ENCODE measurements at regions not wholly inside any gene's neighbourhood (a gene's known extent, or its start where the extent isn't known, plus 50 kb on each side); places are given as distances from the start of the nearest gene placed in this dataset.

DNA sequence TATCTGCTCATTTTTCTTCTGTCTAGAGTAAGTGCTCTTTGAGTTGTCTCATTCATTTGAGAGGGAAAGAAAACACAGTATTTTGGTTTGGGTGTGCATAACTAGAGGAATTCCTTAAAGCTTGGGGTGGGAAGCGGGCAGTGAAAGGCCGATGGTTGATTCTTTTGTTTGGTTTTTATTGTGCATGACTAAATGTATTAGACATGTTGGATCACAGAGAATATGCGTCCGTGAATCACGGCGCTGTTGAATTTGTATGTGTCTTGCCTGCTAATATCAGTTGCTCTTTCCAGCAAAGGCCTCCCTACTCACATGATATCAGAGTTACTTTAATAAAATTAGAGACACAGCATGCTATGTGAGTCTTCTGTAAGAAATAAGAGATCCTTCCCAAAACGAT is 180.0 kb downstream of the CHD9NB start:
- no peak for DNase-seq

DNA sequence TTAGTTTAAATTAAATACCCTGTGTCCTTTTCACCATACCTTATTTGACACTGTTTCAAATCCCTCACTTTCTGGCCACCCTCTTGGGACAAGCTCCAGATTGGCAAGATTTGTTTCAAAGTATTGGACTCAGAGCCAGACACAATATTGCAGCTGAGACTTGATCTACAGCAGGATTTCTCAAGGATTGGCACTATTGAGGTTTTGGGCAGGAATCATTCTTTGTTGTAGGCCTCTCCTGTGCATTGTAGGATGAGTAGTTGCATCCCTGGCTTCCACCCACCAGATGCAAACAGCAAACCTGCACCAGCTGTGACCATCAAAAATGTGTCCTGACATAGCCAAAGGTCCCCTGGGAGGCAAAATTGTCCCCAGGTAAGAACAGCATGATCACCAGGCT is 181.2 kb downstream of the CHD9NB start:
- DNase-seq, result no peak

DNA sequence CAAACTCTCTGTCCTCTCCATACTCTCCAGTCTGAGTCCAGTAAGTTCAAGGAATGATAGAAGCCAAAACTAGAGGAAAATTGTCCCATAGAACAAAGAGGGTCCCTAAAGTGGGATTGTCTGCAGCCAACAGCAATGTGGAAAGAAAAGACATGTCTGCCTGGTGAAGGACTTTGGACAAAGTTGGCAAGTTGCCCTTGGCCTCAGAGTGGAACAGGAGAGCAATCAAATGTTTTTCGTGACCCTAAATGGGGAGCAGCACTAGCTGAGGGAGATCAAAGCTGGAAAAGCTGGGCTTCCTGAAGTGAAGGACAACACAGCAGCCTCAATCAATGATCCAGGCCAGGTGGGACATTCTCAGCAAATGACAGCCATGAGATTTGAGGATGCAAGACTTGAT is 183.5 kb downstream of the CHD9NB start:
- no peak for DNase-seq

DNA sequence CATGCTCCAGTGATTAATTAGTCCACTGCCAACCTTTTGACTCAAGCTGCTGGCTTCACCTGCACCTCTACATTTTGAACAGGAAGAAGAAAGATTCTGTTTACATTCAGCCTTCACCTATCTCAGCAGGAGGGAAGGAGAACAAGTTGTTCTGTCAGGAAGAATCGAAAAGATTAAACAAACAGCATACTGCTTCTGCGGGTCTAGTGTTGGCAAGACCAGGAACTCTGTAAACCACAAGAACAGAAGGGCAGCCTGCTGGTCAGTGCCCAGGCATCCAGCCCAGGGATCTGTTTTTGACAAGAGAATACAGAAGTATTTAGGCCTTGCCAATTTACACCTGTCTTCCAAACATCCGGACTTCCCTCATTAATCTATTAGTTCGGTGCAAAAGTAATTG is 189.7 kb downstream of the CHD9NB start:
- DNase-seq, result no peak

DNA sequence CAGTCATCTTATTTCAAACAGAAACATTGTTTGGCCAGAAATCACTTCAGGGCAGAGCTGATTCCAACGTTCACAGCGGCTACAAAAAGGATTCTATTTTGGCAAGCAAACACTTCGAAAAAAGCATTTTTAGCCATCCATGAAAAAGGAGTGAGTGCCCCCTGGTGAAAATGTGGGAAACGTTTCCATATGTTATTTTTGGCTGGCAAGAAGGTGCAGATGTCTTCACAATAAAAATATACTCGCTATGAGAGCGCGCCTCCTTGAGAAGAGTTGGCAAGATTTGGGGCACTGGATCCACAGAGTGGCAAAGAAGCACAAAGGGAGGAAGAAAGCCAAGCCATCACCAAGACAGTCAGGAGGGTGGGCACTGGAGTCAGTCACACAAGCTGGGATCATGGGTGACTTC is 191.1 kb downstream of the CHD9NB start:
- no peak for DNase-seq

DNA sequence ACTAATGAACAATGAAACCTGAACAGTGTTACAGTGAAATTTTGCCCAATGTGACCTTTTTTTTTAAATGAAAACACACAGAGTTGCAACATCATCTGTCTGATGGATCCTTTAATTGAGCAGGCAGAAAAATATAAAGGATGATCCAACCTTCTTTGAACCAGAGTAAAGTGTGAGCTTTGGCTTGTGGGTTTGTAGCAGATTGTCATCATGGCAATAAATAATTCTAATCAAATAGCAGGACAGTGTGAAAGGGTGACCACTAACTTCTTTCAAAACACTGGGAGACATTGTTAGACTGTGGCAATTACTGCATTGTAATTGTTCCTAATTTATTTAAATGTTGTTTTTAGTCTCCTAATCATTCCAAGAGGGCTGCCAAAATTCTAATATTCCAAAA is 197.2 kb downstream of the CHD9NB start:
- no peak for DNase-seq

DNA sequence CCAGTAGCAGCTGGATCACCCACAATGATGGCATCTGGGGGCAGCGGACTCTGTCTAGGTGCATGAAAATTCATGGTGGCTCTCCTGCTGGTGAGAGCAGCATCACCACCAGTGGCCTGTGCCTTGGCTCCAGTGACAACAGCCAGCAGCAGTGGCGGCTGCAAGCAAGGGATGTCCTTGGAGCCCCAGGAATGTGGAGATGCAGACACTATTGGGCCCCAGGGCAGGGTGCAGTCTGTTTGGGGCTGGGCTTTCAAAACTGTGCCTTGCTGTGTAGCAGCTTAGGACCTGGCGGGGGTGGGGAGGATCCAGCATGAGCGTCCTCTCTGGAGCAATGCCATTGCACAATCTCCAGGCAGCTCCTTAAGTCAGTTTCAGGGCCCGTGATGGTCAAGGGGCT is 199.7 kb downstream of the CHD9NB start:
- no peak for DNase-seq

DNA sequence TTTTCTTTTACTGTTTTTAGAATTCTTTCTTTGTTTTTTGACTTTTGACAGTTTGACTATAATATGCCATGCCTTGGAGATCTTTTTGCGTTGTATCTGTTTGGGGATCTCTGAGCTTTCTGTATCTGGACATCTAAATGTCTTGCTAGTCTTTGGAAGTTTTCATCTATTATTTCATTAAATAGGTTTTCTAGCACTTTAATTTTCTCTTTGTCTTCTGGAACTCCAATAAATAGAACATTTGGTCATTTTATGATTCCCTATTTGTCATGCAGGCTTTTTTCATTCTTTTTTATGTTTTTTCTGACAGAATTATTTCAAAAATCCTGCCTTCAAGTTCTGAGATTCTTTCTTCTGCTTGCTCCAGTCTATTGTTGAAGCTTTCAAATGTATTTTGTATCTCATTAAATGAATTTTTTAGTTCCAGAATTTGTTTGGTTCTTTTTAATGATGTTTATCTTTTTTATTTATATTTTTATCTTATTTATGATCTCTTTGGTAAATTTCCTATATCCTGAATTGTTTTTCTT is 201.4 kb downstream of the CHD9NB start:
- DNase-seq, result no peak

DNA sequence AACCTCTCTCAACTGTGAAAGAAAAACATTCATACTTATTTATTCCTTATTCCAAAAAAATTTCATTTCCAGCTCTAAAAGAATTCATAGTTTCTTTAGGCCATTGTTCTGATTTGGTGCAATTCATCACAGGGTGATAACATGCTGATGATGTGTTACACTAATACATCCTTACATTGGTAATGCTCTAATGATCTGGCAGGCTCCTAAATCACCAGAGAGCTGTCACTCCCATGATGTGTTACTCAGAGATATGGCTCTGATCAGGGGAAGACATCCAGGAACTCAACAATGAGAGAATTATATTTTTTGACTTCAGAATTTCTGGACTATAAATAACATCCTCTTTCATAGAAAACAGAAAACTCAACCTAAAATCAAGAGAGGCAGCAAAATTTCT is 209.3 kb downstream of the CHD9NB start:
- DNase-seq, result no peak

DNA sequence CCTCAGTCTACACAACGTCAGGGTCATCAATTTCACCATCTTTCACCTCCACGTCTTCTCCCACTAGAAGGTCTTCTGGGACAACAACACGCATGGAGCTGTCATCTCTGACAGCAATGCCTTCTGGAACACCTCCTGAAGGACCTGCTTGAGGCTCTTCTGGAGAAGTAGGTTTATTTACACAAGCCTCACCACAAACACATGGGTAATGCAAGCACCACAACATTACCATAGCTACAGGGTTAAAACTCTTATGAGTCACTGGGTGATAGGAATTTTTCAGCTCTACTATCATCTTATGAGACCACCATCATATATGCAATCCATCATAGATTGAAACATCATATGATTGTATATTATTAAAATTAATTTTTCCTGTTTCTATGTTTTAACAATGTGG is 215.4 kb downstream of the CHD9NB start:
- peak; percentile 60 for DNase-seq

DNA sequence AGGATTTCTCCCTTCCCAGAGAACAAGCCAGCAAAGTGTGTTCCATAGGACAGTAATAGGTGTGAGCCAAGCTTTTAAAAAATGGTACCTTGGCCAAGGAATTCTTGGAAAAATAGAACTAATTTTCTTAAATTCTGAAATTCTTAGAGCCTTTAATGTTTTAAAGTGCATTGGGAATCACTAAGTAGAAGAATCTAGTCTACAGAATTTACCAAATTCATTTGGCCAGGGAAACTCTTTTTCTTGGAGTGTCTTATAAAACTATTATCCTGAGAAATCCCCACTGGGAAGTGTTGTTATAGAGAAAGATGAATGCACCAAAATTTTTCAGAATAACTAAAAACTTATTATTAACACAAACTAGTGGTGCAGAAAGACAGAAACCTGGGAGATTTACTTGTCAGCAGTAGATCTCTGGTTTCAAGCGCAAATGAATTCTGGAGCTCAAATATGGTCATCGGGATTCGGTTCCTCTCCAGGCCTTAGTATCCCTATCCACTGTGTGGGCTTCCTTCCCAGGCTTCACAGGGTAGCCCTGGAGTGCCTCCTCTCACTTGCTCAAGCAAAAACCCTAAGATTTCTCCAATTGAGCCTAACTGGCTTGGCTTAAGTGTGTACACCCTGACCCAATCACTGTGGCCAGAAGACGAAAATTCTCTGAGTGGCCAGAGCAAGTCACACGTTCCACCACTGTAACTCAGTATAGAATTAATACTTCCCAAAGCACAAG is 217.8 kb downstream of the CHD9NB start:
- no peak for DNase-seq

DNA sequence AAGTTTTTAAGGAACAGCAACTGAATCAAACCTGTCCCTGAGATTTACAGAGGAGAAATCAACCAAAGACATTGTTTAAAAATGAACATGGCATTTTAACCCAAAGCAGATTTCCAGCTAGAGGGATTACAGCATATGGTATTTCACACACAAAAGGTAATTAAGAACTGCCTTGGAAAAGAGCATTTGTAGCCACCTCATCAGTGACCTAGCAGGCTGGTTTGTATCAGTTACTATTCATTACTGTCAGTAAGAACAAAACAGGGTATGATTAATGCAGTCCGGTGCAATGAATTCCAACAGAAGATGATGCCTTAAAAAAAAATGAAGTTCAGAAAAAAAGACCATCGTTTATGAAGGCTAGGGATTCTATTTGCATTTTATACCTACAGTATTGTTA is 219.9 kb downstream of the CHD9NB start:
- DNase-seq, result no peak

DNA sequence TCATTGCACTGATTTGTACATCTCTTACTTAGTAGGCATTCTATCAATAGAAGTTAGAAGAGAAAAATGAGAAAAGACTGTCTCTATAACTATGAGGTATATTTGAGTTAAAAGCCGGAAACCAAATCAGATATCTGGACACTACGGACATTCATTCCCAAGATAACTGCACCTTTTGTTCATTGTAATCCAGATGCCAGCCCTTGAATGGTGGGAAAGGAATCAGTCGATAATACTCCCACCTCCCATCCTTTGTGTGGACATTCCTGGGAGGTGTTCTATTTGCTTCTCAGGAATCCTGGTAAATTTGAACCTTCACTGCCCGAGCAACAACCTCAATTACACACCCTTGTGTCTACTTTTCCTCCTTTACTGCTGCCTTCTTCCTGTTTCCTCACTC is 225.2 kb downstream of the CHD9NB start:
- DNase-seq, result no peak

DNA sequence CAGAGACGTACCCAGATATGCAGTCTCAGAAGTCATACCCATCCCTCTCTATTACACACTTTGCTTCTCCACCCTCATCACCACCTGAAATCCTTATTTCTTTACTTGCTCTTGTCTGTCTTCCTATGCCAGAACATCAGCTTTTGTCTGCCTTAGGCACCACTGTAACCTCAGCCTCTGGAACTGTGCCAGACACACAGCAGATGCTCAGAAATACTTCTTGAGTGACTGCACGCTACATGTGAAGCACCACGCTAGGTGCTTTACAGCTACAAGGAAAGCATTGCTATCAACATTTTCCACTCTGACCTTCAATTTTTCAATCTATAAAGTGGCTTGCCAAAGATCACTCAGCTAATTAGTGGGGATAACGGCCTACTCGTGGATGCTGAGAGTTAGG is 226.8 kb downstream of the CHD9NB start:
- DNase-seq, result peak; percentile 76

DNA sequence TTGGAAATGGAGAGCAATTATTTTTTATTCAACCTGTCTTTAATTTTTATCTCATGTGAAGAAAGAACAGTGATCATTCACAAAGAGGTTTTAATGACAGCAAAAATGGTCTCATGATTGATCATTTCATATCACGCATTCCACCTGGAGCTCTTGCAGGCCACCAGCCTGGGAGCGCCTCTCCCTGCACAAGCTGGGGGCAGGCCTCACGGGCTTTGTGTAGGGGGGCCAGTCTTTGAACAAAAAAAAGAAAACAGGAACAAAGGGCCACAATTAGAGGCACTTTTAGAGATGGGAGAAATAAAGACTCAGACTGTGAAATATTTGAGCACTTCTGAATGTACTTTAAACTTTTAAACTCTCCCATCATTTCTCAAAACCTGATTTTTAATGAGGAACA is 232.9 kb downstream of the CHD9NB start:
- DNase-seq, result no peak

DNA sequence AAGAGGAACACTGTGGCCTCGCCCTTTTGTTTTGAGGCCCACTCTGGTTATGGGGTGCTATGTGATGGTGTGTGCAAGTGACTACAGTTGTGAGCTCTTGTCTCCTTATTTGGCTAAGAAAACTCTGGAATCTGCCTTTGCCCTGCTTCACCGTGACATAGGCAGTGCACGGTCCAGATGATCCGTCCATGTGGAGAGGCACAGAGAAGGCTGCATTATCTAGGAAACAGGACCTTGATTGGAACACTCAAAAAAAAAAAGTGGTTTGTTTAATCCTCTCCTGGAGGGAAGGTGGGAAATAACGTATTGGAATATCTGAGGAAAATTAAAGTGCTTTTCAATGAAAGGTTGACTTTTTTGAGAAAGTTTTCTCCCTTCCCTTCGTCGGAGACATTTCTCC is 233.3 kb downstream of the CHD9NB start:
- no peak for DNase-seq

DNA sequence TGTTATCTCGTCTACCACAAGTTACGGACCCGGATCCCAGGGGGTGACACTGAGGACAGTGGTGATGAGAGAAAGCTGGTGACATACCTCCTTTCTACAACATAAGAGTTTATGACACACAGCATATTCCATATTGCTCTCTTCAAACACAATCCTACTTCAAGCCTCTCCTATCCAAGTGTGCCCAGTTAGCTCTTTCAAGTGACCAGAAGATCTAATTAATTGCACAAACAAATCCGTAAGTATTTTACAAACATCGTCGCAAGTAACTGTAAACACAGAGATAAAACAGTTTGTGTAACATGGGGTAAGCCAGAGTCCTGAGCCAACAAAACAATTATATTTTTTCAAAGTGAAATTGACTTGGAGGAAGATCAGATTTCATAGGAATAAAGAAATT is 235.0 kb downstream of the CHD9NB start:
- DNase-seq, result no peak

DNA sequence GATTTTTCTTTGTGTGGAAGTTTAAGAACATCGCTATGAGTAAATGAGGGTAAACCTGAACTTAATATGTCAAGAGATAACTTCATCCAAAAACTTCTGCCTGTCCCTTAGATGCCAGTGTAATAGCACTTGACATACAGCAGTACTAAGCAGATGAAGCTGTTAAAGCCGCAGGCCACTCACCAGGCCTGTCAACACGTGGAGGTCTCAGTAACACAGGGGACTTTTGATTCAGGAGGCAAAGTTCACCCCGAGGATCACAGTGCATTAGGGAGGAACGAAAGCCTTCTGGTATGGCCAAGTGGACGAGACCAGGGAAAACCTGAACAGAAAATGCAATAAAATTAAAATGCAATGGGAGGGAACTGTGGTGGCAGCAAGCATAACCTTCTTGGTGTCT is 235.7 kb downstream of the CHD9NB start:
- no peak for DNase-seq

DNA sequence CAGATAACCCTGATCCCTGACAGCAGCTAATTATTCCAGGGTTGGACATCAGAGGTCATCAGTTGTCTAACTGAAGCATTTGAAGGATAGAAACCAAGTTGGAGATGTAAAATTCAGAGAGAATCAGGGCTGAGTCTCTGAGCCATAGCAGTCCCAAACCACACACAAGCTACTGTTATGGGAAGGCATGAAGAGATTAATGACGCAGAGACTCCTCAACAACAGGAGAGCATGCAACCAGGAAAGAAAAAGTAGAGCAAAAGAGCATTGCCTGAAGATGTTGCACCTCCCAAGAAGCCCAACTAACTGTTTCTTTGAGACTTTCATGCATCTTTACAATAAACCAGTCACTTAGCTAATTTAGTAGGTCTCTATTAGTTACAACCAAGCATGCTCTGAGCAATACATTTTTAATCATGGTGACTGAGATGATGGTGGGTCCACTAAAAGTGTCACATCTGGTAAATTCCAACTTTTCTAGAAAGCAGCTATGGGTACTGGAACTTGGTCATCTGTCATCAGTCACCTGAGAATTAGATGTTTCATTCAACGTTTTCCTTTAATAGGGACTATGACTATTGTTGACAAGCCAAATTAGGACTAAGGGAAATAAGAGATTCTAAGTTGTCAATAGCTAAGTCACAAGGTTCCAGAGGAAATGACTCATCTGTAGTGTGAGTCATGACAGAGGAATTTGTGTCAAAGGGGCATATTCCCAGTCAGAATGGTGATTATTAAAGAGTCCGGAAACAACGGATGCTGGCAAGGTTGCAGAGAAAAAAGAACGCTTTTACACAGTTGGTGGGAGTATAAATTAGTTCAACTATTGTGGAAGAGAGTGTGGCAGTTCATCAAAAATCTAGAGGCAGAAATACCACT is 239.8 kb downstream of the CHD9NB start:
- no peak for DNase-seq

DNA sequence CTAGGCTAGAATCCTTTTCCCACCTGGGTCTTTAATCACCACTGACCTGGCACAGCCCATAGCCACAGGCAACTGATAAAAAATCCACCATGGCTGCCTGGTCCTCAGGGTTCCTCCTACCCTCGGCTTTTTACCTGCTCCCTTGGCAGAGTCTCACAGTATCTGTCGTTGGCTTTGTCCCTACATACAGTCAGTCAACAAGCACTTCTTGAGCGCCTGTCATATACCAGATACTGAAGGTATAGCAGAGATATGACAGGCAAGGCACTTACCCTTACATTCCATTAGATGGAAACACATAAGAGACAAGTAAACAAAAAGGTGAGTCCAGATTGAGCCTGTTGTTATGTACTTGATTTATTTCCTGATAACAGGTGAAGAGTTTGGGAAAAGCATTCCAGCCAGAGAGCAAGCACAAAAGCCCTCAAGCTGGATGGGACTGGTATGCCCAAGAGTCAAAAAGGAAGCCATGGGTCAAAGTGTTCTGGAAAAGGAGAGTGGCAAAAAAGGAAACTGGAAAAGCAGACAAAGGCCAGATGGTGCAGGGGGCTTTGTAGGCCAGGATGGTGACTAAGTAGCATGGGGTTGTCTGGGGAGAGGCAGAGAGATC is 247.0 kb downstream of the CHD9NB start:
- no peak for DNase-seq

DNA sequence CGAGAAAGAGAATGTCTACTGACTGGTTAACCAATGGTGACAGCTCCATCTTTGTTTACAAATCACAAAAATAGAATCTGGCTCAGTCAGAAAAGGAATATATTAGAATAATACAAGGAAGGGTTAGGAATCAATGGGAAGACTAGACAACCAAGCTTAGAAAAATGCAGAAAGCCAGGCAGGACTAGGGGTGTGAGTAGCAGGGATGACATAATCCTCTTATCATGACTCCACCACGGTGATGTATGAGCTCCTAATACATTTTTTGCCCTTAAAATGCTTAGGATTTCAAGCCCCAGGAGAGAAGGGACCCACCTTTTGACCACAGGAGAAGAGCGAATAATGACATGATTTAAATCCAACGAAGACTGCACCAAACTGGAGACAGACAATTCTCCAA is 252.3 kb downstream of the CHD9NB start:
- no peak for DNase-seq

DNA sequence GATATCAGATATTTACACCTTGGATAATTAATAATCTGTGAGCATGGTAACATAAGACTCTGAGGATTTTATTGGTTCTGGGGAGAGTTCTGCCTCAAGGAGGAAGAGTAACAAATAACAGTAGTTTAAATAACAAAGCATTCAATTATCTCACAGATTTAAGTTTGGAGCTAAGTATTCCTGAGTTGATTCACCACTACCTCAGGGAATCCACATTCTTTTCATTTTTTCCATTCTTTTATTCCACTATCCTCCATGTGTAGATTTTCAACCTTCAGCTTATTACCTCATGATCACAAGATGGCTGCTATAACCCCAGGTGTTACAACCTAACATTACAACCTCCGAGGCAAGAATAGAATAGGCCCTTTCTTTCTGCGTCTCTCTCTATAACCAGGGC is 252.2 kb upstream of the TOX3 start:
- no peak for DNase-seq

DNA sequence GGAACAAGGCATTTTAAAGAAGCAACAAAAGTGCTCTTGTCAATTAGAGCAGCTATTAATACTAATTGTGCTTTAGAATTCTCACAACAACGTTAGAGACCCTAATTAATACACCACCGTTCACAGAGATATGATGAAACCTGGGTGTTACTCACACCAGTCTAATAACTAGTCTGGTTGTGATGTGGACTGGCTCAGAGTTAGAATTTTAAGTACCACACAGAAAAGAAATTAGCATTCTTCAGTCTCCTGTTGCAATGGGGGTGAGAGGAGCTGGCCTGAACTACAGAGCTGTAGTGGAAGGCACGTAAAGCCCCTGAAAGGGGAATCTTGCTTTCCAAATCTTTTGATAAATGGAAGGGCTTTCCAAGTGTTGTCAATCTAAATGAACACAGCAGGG is 240.8 kb upstream of the TOX3 start:
- no peak for DNase-seq

DNA sequence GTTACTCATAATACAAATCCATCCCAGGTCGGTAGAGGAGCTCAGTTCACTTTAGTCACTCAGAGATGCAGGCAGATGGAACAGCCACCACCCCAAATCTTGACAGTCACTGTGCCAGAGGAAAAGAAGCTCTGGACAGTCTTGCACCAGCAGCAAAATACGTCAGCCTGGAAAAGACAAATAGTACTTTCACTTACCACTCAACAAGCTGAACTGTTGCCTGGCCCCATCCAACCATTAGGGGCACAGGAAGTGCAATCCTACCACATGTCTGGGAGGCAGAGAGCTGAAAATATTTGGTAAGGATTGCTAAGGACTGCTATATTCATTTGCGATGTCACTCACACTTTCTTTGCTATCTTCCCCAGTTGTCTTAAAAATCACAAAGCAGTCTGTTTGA is 239.1 kb upstream of the TOX3 start:
- DNase-seq, result no peak
